Renal cortex interstitium (tissue), 11 donors: ENCODE measurements at regions not wholly inside any gene's neighbourhood (a gene's known extent, or its start where the extent isn't known, plus 50 kb on each side); places are given as distances from the start of the nearest gene placed in this dataset.

Experiments used
- DNase-seq, 11 donors: peaks; one replicate each; pipeline ENCODE4 v3.0.0-alpha.2; 2013; ENCODE audit warnings: low read depth in 9 of 11, low spot score in 4 of 11; ENCODE audit errors: extremely low read depth in 1 of 11

DNA sequence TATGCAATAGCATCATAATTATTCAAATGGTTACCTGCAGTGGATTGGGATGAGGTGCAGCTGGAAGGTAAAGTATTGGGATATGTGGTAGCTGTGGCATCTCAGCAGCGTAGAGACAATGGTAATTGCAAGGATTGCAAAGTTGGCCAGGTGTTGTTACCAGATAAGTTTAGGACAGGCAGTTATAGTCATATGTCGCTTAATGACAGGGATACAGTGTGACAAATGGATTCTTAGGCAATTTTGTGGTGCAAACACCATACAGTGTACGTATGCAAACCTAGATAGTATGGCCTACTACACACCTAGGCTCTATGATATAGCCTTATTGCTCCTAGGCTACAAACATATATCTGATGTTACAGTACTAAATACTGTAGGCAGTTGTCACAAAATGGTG lies 163.5 kb upstream of the LYZL2 start:
- no peak for DNase-seq

DNA sequence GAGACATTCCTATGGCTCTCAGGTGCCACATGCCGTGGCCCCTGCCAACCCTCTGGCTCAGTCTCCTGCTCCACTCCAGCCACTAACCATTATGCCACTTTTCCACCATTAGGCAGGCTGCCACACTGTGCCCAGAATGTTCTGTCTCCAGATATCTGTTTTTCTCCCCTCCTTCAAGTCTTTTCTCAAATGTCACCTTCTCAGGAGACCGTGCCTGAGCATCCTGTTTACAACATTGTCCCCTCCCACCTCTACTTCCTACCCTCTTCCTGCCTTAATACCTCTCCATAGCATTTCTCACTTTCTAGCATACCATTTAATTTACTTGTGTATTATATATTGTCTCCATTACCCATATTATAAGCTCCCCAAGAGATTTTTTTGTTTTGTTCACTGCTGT lies 162.5 kb upstream of the LYZL2 start:
- DNase-seq, result no peak

DNA sequence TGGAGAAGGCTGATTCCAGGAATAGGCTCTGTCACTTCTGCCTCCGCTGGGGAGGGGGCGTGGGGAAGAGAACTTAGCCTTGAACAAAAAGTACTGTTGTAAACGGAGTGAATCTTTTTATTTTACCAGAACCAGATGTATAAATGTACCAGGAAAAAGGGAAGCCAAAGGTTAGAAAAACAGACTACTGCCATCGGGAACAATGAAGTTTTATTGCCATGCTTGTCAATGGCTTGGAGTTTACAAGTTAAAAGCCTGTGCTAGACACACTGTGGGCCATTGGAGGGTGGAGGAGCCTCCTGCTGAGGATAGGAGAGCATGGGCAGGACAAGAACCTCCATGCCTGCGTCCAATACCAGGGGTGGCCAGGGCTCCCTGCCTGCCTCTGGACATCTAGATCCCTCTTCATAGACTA lies 161.7 kb upstream of the LYZL2 start:
- DNase-seq, result no peak

DNA sequence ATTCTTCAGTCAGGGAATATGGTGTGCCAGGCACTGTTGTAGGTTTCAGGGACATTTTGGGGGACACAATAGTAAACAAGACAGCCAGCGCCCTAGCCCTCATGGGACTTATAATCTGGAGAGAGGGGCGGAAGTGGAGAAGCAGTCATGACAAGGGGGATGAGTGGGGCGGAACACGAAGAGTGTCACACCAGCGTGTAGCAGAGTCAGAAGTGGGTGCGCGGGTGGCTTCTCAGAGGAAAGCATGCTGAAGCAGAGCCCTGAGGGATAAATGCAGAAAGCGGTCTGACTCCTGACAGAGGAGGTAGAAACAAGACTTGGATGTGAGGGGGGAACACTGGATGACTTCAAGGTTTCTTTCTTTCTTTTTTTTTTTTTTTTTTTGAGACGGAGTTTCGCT lies 160.3 kb upstream of the LYZL2 start:
- no peak for DNase-seq

DNA sequence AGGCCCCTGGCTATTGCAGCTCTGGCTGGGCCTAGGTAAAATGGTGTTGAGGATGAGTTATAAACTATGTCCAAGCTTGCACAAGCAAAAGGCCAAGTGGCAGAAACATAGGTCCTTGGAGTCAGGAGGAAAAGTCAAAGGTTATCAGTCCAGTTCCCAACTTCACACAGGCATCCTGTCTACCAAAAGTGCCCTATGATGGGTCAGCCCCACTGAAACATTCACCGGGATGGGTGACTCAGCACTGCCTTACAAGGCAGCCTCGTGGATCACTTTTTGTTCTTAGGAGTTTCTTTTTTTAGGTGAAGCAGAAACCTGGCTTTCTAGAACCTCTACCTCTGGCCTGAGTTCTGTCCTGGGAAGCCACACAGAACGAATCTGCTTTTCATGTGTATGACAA lies 158.8 kb upstream of the LYZL2 start:
- DNase-seq, result no peak

DNA sequence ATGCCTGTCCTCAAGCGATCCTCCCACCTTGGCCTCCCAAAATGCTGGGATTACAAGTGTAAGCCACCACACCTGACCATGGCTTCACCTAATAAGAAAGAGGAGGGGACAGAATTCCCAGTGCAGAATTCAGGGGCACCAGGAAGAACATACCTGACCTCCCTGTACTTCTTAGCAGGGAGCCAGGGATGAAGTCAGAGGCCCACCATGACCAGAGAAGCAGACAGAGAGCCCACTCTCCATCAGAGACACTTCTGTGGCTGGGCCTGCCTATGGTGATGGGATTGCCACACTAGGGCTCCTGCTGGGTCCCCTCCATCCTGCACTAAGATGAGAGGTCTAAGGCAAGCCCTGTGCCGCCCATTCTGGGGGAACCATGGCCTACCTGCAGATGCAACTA lies 157.4 kb upstream of the LYZL2 start:
- DNase-seq, result no peak

DNA sequence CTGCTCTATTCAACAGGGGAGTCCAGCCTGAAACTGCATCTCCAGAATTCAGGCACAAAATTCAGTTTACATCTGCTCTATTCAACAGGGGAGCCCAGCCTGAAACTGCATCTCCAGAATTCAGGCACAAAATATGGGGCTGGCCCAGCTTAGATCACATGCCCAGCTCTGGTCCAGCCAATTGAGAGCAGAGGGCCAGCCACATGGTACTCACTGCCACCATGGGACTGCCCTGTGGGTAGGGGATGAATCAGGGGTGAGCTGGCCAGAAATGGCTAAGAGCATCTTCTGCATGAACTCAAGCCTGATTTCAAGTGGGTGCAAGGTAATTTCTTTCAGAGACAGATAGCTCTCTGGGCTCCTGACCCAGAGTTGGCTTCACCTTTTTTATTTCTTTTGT lies 156.6 kb upstream of the LYZL2 start:
- DNase-seq, result no peak

DNA sequence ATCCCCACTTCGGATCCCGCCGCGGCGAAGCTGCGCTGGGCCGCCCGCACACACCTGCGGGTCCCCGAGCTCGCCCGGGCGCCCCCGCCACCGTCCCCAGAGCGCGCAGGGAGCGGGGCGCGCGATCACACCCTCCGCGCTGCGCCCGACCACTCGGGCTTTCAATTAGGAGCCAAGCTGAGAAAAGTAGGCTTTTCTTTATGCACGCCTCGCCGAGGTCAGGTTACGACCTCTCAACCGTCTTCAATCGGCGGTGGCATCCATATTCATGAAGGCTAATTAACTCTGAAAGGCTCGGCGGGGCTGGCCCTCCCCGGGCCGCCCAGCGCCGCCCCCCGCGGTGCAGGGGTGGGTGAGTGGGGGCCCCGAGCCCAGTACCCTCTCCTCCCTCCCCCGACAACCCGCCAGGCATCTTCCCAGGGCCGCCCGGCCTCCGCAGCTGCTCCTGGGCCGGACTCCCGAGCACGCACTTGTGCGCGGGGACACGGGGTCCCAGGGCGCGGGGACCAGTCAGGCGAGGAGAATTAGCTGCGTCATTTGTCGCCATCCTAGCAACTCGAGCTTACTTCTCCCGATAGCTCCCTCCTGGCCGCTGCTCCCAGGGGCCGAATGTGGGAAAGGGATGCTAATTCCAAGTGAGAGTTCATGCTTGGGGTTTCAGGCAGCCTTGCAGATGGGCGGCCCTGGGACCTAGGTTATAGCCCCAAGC lies 155.5 kb upstream of the LYZL2 start:
- peak in 9 of 11 donors; percentile 57 to 84 (median 77) for DNase-seq

DNA sequence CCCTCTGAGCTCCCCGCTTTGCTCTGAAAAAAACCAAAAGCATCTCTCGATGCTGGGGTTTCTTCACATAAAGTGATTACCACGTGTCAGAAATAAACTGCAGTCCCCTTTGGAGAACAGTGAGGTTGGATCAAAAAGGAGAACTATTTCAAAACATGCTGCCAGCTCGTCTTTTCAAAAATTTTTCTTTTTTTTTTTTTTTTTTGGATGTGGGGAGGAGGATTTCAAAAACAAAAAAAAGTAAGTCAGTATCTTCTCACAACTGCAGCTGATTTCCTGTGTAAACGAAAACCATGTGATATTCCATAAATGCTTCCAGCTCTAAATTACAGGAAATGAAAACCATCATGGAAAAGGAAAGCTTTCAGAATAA lies 155.0 kb upstream of the LYZL2 start:
- DNase-seq, result peak in 2 of 11 donors; percentile 30 to 38

DNA sequence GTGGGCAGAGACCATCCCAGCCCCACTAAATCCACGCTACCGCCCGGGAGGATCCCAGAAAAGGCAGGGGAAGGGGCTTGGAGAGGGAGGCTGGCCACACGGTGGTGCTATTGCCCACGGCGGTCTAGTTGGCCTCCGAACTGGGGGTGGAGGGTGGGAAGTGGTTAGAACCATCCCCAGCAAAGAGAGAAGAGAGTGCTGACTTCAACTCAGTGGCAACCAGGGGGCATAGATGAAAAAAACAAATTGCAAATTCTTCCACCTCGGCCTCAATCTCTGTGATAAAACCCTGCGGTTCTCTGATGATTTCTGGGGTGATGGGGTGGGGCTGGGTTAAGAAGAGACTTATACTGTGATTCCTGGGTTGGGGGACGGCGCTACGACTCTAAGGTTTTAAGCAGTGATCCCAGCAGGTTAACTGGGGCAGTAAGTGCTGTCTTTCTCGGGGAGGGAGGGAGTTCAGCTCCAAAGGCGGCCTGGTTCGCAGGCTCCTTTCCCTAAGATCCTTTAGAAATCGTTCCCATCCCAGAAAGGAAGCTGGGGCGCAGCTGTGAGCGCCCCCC lies 154.5 kb upstream of the LYZL2 start:
- DNase-seq, result peak in 10 of 11 donors; percentile 69 to 86 (median 80)

DNA sequence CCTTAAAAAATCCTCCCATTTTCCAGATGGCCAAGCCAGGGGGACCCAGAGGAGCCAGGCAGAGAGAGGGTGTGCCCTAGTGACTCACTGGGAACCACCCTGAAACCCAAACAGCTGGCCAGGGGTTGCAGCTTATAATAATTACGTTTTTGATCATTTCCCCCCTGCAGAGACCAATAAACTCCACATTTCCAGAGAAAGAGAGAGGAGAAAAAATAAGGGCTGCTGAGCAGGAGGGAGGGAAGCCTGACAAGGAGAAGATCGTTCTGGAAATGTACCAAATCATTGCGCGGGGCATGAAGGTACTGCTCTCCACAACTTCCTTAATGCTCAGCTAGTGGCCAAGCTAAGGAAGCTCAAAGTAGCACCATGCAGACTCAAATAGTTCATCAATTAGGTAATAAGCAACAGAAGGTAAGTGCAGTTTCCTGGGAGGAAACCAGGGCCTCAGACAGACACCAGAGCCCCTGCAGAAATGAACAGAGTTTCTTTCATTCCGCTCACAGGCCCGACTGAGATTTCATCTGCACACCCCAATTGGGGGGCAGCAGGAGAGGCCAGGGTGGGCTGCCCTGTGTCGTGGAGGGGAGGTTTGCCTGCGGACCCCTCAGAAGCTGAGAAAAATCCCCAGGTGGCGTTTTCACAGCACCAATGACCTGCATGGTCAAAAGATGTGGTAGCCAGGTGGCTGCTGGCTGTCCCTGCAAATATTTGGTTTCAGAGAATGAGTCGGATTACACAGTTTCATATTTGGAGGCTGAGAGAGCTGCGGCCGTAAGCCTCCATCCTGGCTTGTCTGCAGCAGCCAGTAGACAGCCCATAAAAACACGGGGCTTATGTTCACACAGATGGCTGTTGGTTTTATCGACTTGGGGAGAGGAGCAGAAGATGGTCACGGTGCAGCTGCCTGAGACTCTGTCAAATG lies 153.2 kb upstream of the LYZL2 start:
- DNase-seq, result no peak

DNA sequence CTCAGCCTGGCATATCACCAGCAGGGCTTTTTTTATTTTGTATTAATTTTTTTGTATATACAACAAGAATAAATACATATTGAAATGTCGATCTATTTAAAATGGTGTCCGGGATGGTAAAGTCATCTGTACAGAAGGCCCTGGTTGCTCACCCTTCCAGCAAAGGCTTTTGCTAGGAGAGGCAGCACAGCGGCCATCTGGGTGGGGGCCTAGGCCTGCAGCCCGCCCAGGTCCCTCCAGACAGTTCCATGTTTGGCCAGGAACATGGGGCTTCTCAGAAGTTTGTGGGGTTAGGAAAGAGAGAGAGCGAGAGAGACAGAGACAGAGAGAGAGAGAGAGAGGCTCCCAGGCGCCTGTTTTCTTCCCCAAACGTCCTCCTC lies 152.6 kb upstream of the LYZL2 start:
- DNase-seq, result no peak

DNA sequence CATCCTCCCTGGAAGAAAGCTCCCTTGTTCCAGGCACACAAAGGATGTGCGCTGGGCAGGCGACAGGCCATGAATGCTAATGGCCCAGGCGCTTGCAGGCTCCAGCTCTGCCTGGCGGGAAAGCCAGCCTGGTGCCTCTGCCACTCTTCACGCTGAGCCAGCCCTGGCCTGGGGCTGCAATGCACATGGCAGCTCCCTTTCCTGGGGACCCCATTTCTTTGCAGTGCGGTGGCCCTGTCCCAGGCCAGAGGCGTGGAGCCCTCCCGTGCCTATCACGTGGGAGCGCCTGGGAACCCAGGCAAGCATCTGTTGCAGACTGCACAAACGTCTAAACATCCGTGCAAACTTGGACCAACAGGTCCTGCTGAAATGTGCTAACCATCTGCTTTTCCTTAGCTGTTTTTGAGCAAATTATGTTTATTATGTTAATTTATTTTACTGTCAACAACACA lies 152.1 kb upstream of the LYZL2 start:
- DNase-seq, result no peak

DNA sequence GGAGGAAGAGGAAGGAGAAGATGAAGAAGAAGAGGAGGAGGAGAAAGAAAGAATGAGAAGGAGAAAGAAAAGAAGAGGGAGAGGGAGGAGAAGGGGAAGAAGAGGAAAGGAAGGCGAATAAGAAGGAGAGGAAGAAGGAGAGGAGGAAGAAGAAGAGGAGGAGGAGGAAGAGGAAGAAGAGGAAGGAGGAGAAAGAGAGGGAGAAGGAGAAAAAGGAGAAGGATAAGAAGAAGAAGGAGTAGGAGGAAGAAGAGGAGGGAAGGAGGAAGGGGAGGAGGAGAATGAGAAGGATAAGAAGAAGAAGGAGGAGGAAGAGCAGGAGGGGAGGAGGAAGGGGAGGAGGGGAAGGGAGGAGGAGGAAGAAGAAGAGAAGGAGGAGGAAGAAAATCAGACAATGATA lies 149.2 kb upstream of the LYZL2 start:
- no peak for DNase-seq

DNA sequence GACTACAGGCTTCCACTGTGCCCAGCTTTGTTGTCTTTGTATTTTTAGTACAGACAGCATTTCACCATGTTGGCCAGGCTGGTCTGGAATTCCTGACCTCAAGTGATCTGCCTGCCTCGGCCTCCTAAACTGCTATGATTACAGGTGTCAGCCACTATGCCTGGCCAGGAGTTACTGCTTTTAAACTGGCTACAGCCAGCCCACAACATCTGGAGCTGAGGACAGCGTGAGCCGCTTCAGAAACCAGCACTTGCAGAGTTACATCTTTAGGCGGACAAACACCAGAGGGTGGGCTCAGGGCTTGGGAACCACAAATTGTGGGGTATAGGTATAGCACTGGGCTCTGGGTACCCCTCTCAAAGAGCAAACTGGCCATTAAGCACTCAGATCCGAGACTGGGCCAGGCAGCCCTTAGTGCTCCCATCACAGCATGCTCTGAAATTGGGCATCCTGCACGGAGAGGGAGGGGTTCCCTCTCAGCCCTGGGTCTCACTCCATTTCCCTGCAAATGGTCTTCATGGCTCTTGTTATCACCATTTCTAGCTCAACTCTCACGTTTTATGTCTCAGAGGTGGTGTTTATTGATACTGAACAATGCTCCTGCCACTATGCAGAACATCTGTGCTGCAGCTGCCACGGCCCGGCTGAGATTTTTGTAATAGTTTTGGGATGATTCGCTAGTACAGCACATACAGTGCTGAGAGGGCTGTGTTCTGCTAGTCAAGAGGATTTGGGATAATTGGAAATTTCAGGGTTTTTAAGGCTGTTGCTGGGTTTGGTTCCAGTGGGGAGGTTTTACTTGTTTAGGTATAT lies 146.4 kb upstream of the LYZL2 start:
- no peak for DNase-seq

DNA sequence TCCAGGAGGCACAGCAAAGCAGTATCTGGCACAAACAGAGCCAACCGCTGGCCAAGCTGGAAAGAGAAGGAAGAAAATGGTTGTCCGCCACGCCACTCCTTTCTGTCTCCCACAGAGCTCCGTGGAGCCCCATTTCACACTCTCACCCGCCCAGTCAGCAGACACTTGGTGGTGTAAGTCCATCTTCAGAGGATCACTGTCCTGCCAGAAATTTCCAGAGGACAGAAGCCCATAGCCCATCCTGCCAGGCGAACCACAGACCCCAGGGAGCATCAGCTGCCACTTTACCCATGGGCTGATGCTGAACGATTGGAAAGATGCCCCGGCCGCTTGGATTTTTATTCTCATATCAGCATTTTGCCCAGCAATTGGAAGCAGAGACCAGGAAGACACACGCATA lies 144.7 kb upstream of the LYZL2 start:
- no peak for DNase-seq

DNA sequence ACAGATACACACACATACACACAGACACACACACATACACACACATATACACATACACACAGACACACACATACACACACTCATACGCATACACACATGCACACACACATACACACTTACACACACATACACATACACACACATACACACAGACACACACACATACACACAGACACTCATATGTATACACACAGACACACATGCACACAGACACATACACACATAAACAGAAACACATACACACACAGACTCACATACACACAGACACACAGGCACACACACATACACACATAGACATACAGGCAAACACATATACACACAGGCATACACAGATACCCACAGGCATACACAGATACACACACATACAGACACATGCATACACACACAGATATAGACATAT lies 143.9 kb upstream of the LYZL2 start:
- DNase-seq, result no peak

DNA sequence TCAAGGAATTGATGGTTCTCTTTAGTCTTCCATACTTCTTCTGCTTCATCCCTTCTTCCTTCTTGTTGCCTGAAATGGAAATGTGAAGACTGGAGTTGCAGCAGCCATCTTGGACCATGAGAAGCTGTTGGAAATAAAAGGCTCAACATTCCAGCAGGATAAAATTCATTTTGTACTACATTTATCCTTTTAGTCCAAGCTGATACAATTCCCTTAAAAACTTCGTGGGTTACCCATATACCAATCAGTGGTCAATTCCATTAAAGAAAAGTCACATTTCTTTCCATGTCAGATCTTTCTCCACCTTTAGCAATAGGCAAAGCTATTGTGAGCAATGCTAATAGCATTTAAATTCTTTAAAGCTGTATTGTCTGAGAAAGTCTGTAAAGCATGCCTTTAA lies 141.3 kb upstream of the LYZL2 start:
- no peak for DNase-seq

DNA sequence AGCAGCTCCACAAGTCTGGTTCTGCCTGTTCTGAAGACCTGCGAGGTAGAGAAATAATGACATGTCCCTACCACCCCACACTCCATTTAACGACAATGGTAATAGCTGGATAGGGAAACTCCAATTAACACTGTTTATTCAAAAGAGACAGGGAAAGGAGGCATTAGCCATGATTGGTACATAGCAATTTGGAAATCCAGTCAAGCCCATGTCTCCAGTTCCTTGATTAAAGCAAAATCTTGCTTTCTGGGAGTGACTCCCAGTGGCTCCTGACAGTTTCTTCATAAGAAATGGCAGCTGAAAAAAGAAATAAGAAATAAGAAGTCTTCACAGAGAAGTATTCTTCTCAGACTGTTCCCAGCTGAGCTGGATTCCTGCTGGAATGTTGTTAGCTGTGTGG lies 140.7 kb upstream of the LYZL2 start:
- no peak for DNase-seq
